ENCODE measurements at regions not wholly inside any gene's neighbourhood (a gene's known extent, or its start where the extent isn't known, plus 50 kb on each side); places are given as distances from the start of the nearest gene placed in this dataset.

DNA sequence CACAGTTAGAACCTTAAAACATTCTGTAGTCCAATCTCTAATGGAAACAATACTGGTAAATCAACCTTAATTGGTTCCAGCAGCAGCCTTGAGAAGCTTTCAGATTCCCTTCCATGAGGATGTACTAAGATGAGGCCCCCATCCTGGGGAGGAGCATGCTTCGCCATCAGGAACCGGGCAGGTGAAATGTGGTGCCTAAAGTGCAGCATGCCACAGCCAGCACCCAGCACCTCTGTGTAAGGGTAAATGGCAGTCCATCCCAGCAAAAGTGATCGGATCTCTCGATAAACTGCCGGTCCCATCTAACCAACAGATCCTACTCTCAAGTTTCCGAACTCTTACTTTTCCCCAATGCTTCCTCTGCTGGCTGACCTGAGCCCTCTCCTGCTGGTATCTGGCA lies 166.3 kb upstream of the PDE10A start:
- H3K4me1 ChIP-seq, result peaks cover 0 to 5% (median 2%) of the 10 kb centered on the region in 4 donors
- H3K27me3 ChIP-seq, result peaks cover 0 to 4% (median 0%) of the 10 kb centered on the region in 4 donors
- no peaks in the 10 kb centered on the region for H3K36me3 ChIP-seq
- intact Hi-C loops (cut with DNase I), result no loop called here
- TF ChIP-seq EP300 (IDR thresholded peaks at IDR 0.05) (no peak), POLR2A (IDR thresholded peaks at IDR 0.05; ENCODE audit: low read depth) (no peak), POLR2AphosphoS5 (IDR thresholded peaks at IDR 0.05) (no peak)
- TF ChIP-seq, protein P1, sequence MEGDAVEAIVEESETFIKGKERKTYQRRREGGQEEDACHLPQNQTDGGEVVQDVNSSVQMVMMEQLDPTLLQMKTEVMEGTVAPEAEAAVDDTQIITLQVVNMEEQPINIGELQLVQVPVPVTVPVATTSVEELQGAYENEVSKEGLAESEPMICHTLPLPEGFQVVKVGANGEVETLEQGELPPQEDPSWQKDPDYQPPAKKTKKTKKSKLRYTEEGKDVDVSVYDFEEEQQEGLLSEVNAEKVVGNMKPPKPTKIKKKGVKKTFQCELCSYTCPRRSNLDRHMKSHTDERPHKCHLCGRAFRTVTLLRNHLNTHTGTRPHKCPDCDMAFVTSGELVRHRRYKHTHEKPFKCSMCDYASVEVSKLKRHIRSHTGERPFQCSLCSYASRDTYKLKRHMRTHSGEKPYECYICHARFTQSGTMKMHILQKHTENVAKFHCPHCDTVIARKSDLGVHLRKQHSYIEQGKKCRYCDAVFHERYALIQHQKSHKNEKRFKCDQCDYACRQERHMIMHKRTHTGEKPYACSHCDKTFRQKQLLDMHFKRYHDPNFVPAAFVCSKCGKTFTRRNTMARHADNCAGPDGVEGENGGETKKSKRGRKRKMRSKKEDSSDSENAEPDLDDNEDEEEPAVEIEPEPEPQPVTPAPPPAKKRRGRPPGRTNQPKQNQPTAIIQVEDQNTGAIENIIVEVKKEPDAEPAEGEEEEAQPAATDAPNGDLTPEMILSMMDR (IDR thresholded peaks at IDR 0.05), result no peak
- no peak overlapping the region for H3K4me3 ChIP-seq
- H3K9me3 ChIP-seq, result no peaks in the 10 kb centered on the region
- no peak for DNase-seq (ENCODE audit: extremely low spot score)
- no peak overlapping the region for H3K27ac ChIP-seq (replicated peaks in 1 of 4)
- 93% methylated on average over 6 of the region's 6 CpGs for WGBS

DNA sequence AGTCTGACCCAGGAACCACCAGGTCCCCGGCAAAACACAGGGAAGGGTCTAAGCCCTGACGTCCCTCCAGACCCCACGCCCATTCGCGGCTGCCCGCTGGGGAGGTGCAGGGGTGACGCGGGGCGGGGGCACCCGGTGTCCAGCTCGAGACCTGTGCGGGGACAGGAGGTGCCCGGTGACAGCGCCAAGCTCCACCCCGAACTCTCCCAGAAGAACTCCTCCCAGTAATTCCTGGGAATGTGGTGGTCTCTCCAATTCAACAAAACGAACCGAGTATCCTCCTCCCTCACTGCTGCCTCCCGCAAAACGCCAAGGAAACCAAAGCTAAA lies 164.1 kb upstream of the PDE10A start:
- no peak for TF ChIP-seq POLR2AphosphoS5 (IDR thresholded peaks at IDR 0.05)
- no peak for TF ChIP-seq EP300 (IDR thresholded peaks at IDR 0.05)
- TF ChIP-seq, protein P1 (IDR thresholded peaks at IDR 0.05), result no peak
- TF ChIP-seq POLR2A (IDR thresholded peaks at IDR 0.05; ENCODE audit: low read depth), result no peak
- intact Hi-C loops (cut with DNase I), result no loop called here
- DNase-seq (ENCODE audit: extremely low spot score), result no peak
- no peak overlapping the region for H3K4me3 ChIP-seq
- WGBS, result 95% methylated on average over 12 of the region's 19 CpGs
- H3K36me3 ChIP-seq, result no peaks in the 10 kb centered on the region
- H3K27ac ChIP-seq (replicated peaks in 1 of 4), result no peak overlapping the region
- H3K27me3 ChIP-seq, result peaks cover 0 to 5% (median 0%) of the 10 kb centered on the region in 4 donors
- H3K4me1 ChIP-seq, result no peaks in the 10 kb centered on the region
- H3K9me3 ChIP-seq, result no peaks in the 10 kb centered on the region

DNA sequence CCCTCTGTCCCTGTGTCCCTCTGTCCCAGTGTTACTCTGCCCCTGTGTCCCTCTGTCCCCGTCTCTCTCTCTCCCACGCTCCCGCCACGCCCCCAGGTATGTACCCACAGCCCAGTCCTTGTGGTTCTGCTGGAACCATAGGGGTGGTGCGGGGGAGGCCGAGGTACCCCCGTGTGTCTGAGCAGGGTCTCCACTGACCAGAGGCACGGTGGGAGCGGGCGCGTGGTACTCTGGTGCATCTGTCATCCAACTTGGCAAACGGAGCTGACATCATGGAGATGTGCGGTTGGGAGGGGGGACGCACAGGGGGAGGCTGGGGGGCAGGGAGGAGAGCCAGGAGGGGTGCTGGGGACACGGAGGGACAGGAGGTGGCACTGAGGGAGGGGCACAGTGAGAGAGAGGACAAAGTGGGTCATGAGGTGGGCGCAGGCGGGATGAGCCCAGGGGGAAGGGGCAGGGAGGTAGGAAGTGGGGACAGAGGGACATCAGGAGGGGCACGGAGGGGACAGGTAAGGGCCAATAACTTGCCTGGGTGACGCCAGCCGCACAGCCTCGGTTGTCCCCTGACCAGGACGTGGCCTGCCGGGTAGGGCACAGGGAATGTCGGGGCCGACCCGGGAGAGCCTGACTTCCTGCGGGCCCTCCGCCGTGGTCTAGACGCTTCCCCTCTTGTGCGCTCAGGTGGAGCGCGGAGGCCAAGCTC lies 163.6 kb upstream of the PDE10A start:
- intact Hi-C loops (cut with DNase I), result no loop called here
- DNase-seq (ENCODE audit: extremely low spot score), result no peak
- 92% methylated on average over 21 of the region's 33 CpGs for WGBS
- Histone ChIP-seq H3K4me3 (no peak overlapping the region), H3K4me1 (no peaks in the 10 kb centered on the region), H3K36me3 (no peaks in the 10 kb centered on the region), H3K9me3 (no peaks in the 10 kb centered on the region), H3K27me3 (peaks cover 0 to 9% (median 0%) of the 10 kb centered on the region in 4 donors), H3K27ac (replicated peaks in 1 of 4) (no peak overlapping the region)
- TF ChIP-seq POLR2A (IDR thresholded peaks at IDR 0.05; ENCODE audit: low read depth), result no peak
- TF ChIP-seq, protein P1 (IDR thresholded peaks at IDR 0.05), result no peak
- no peak for TF ChIP-seq EP300 (IDR thresholded peaks at IDR 0.05)
- no peak for TF ChIP-seq POLR2AphosphoS5 (IDR thresholded peaks at IDR 0.05)

DNA sequence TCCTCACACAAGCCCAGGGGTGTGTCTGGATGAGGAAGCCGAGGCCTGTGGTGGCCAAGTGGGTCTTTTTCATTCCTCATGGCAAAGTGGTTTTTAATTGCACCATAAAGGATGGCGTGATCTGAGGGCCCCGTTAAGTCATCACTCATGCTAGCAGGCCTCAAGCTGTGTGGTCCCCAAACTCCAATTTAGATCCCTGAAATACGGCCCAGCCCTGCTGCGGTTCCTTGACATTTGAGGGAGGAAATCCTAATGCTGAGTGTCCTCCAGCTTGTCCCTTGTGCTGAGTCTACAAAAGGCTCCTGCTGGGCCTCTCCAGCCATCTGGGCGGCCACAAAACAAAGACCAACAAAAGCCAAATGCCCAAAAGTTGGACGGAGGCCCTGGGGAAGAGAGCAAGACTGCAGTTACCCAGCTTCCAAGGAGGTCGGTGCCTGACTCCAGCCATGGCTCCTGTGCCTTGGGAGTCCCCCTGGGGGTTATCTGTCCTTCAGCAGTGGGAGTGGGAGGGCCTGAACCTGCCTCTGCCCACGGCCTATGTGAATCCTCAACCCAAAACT lies 162.3 kb upstream of the PDE10A start:
- H3K27me3 ChIP-seq, result peaks cover 0 to 18% (median 0%) of the 10 kb centered on the region in 4 donors
- no peak for TF ChIP-seq EP300 (IDR thresholded peaks at IDR 0.05)
- TF ChIP-seq, protein P1 (IDR thresholded peaks at IDR 0.05), result no peak
- no peak for TF ChIP-seq POLR2AphosphoS5 (IDR thresholded peaks at IDR 0.05)
- no peak for TF ChIP-seq POLR2A (IDR thresholded peaks at IDR 0.05; ENCODE audit: low read depth)
- H3K27ac ChIP-seq (replicated peaks in 1 of 4), result no peak overlapping the region
- 73% methylated on average over 8 of the region's 9 CpGs for WGBS
- no peaks in the 10 kb centered on the region for H3K9me3 ChIP-seq
- no peak overlapping the region for H3K4me3 ChIP-seq
- intact Hi-C loops (cut with DNase I), result no loop called here
- no peak for DNase-seq (ENCODE audit: extremely low spot score)
- no peaks in the 10 kb centered on the region for H3K36me3 ChIP-seq
- H3K4me1 ChIP-seq, result no peaks in the 10 kb centered on the region

All from esophagus muscularis mucosa (tissue), 4 donors.